NOMO-1 (cell line): ENCODE measurements at regions not wholly inside any gene's neighbourhood (a gene's known extent, or its start where the extent isn't known, plus 50 kb on each side); places are given as distances from the start of the nearest gene placed in this dataset.

ENCODE experiments used
- DNase-seq, 2 experiments: peaks; one replicate each; lab custom pipeline; 2025; ENCODE audit not compliant: unreplicated experiment in 2 of 2; lab: John Stamatoyannopoulos, UW

DNA sequence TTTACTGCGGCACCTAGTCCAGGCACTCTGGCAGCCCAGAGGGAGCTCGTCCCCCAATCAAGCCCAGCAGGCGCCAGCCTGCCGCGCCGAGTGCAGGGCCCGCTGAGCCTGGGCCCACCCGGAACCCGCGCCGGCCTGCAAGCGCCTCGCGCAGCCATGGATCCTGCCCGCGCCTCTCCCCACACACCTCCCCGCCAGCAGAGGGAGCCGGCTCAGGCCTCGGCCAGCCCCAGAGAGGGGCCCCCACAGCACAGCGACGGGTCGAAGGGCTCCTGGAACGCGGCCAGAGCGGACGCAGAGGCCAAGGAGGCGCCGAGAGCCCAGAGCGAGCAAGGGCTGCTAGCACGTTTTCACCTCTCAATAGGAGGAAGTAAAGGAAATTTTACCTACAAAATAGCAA lies 767.0 kb downstream of the MRPL39 start:
- DNase-seq = no peak

DNA sequence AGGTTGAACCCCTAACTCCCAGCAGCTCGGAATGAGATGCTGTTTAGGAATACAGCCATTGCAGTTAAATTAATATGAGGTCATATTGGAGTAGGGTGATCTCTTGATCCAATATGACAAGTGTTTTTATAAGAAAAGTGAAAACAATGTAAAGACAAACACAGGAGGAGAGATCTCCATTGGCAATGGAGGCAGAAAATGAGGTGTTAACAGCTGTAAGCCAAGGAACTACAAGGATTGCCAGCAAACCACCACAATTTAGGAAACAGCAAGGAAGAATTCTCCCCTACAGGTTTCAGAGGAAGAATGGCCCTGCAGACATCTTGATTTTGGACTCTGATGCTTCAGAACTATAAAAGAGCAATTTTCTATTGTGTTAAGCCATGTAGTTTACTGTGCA lies 774.3 kb downstream of the MRPL39 start:
- no peak for DNase-seq

DNA sequence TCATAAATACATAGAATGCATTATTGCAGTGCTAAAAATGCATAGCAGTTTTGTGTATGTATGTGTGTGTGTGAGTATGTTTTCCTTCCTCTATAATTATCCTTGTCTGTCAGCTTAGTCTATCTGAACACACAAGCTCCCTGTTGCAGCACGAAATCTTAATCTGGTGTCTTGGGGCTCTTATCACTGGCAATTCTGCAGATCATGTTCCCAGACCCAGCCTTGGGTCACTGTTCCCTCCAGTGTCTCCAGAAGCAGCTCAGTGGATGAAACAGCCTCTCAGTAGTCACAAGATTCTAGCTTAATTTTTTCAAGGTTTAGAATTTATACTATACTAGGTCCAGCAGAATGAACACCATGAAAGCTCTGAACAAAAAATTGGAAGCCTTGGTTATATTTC lies 777.9 kb downstream of the MRPL39 start:
- no peak for DNase-seq

DNA sequence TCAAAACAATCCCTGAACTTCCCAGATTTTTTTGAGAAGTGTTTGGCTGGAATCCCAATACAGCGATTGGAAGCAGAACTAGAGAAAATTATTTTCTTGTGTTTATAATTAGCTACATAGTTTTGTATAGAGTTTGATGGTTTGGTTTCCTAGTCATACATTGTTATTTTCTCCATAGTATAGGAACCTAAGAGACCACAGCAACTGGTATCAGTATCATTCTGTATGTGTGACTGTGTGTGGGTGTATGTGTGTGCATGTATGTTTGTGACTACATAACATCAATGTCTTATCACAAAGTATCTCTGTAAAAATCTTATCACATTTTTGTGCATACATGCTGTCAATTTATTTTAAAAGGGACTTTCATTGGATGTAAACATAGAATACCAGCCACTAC lies 780.5 kb downstream of the MRPL39 start:
- DNase-seq = no peak

DNA sequence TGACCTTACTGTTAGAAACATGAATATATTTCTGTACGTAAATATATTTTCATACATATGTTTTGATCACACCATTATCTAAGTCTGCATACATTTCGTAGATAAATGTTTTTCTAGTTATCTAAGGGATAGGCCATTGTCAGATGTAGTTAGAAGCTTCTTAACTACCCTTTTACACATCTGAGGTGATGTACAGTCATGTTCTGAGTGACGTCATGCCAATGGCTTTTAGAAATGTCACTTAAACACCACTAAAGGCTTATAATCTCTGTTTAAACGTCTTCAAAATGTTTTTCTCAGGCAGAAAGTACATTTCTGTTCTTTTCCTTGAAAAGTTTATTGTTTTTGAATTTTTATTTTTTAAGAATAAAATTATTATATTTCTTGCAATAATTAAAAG lies 781.9 kb downstream of the MRPL39 start:
- DNase-seq = no peak

DNA sequence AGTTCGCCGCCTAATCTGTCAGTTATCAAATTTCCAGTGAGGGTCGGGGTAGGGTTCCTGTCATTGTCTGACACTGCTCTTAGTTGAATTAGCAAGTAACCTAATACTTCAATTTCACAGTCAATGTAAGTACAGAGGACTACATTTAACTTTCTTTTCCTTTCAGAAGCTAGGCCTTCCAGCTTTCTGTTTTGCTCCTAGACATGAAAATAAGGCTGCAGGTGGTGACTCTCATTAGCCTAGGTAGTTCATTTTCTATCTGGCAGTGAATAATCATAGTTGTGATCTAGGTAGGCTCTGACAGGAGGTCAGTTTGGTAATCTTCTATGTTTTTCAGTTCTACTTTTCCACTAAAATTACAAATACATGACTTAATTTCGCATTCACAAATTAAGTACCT lies 783.1 kb downstream of the MRPL39 start:
- DNase-seq = no peak

DNA sequence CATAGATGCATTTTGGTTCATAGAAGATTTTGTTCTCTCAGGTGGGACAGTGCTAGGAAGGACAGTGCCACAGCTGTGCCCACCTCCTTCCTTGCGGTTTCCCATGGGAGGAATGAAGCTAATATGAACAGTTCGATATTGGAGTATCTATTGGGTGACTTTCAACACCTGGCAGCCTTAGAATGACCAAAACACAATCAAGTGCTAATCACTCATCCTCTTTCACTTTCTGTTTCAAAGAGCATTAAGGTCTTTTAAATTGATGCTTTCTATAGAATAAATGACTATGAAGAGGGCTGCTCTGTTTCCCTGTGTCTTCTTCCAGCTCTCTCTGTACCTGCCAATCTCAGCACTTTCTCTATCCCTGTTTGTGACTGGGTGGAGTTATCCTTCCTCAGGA lies 784.0 kb downstream of the MRPL39 start:
- DNase-seq = no peak

DNA sequence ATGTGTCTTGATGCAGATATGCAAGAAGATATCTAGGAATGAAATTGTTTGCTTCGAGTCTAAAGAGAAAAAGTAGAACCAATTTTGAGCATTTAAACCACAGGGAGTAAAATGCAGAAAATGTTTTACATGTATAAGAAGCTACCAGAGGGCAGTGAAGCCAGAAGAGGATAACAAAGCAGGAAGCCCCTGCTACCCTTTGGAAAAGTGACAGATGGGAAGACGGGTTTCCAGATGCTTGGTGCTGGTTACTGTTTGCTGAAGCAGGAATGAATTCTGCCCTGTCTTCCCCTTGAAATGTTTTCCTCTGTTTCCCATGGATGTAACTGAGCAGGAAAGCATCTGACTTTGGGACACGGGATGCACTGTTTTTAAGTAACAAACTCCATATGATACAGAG lies 822.2 kb downstream of the MRPL39 start:
- no peak for DNase-seq

DNA sequence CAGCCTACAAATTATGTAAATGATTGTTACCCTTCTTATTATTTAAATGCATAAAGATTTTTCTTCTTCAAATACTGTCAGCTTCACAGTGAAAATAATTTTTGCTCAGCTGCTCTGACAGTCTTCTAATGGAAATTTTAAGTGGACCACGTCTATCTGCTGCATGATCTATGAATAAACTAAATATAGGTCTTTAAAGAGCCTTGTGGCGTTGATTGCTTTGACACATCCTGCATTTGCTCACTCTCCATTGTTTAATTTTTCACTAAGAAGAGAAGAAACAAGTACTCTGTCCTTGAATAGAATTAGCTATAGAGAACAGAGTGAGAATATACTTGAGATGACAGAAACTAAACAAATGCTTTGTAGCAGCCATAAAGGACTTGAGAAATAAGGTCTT lies 826.1 kb downstream of the MRPL39 start:
- no peak for DNase-seq

DNA sequence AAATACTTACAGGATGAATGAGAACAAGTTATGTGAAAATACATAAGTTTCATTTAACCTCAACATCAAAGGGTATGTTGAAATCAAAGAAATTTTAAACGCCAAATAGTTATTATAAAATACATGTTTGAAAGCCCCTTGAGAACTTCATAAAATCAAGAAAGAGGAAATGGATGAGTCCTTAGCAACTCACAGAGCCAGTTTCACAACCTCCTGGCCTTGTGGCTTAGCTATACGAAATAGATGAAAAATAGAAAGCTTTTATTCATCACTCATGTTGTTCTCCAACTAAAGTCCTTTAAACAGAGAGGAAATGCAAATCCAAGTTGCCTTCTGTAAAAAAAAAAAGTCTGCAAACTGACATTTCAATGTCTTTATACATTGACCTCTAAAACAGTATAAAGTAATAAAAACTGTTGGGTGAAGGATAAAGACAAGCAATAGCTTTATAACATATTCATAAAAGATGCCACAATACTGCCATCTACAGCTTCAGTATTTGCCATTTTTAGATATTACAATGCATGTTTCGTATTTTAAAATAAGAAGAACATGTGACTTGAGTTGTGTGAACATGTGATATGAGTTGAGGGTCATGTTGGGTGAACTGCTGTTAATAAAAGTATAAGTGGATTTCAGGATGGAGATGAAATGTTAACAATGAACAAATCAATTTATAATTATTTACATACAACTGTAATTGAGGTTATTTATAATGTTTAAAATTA lies 847.8 kb downstream of the MRPL39 start:
- DNase-seq = peak; percentile 28 to 75

DNA sequence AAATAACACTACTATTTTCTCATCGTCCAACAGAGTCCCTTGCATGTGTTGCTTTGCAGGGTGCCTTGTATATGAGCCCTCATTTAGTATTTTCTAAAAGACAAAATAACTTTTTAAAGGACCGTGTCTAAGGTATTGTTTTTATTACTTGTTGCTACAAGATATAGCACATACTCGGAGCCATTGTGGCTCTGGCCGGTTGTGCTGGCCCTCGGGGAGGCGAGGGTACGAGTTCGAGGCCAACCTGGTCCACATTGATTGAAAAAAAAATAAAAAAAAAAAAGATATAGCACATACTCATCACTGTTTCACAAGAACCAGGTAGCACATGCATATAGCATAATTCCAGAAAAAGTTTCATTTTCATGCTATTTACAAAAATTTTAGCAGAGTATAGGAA lies 869.2 kb downstream of the MRPL39 start:
- DNase-seq = no peak

DNA sequence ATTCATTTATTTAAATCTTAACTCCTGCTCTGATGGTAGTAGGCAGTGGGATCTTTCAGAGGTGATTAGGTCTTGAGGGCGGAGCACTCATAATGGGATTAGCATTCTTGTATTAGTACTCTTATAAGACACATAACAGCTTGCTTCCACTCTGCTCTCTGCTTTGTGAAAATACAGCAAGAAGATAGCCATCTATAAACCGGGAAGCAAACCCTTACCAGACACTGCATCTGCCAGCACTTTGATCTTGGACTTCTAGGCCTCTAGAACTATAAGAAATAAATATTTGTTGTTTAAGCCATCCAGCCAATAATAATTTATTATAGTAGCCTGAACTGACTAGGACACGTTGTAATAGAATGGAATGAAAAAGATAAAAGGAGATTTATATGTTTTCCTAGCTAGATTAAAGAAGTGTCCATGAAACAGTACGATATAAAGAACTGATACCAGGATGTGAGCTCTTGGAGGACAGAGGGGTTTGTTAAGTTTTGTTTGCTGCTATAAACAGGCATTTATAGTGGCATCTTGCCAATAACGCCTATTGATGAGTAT lies 869.9 kb downstream of the MRPL39 start:
- DNase-seq = no peak

DNA sequence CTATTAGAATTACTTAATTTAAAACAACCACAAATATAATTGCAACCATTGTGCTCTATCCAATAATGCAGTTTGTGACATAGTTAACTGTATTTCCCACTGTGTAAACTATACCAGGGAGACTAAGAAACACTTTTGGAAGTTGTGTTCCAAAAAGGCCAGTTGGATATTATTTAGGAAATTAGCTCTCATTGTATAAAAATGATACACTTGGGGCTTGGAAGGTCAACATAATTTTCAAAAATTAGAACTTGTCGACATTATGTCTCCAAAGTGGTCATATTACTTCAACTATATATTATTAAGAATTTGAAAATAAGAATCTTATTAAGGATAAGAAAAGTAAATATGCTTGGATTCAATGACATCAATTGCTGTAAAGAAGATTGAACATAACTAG lies 876.6 kb downstream of the MRPL39 start:
- no peak for DNase-seq

DNA sequence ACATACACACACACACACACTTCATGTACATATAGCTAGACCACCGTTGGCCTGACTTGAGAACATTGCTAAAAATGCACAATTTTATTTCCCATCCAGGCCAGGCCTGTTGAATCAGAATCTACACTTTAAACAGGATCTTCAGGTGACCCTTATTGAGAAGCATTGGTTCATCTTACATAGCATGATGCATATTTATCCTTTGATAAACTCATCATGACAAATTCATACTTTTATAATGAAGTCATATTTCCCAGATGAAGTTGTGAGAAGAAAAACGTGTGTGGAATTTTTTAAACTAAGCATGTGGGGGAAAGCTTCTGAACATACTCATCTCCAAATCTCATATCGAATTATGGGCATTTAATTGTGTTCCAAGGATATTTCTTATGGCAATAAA lies 877.7 kb downstream of the MRPL39 start:
- DNase-seq = no peak

DNA sequence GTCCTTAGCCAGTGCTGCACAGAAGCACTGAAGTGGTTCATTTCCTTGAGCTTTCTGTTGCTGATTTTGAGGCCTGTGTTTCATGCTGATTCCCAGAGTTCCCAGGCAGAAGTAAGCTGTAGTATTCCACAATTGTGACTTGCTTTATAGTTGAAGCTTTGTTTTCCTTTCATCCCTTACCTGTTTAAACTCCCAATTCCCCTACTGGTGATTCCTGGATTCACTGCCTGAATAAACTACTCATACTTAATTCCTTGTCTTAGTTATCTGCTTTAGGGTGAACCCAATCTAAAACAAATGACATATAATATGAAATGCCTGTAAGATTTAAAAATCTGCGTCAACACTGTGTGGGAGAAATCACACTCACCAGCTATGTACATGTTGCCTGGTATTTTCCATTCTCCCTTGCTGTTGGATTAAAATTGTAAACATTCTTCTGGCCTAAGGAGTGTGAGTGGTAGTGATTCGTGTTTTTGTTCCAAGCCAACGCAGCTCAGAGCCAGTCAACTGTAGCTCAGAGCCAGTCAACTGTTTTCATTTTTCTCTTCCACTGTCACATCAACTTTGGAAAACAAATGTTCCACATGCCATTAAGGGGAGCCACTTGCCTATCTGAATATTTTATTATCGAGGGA lies 879.4 kb downstream of the MRPL39 start:
- DNase-seq = no peak

DNA sequence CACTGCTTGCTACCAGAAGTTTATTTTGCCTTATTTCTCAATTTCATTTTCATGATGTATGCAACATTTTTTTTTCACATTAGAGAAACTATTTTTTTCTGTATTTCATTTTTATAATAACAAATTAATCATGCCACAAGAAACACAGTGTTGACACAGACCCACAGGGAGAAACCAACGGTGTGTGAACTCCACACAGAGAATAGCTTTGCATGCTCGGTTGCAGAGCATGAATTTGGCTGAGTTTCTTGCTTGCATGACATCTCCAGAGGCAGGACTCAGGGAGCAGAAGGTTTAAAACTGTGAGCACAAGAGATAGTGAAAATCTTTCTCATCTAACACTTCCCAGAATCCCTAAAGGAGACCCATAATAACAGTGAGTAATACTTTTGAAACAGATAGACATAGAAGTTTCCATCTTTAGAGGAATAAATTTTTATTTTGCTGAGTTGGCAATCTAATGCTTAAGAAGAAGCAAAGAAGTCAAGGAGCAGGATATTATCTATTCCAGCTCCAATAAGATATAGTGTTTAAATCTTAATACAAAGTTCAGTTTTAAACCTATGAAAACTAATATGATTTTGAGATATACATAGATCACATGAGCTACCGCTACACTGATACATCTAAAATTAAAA lies 890.9 kb downstream of the MRPL39 start:
- no peak for DNase-seq

DNA sequence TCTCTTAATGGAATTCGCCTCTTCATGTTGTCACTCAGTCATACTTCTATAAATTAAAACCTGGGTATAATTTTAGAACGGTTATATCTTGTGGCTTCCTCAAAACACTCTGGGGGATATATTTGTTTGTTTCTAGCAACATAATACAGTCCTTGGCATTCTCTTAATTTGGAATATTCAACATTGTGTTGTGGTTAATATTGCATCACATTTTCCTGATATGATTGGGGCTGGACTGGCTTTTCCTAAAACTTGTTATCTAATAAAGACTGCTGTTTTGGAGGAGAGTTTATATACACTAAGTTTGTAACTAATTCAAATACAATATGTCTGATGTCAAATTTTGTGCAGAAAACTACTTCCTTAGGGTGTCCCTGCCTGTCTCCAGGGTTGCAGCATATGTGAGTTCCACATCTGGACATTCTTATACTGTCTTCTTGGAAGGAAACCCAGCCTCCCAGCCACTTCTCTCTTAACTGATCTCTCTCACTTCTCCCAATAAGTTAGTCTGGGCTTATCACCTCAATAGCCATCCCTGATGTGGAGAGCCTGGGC lies 892.6 kb downstream of the MRPL39 start:
- DNase-seq = no peak

DNA sequence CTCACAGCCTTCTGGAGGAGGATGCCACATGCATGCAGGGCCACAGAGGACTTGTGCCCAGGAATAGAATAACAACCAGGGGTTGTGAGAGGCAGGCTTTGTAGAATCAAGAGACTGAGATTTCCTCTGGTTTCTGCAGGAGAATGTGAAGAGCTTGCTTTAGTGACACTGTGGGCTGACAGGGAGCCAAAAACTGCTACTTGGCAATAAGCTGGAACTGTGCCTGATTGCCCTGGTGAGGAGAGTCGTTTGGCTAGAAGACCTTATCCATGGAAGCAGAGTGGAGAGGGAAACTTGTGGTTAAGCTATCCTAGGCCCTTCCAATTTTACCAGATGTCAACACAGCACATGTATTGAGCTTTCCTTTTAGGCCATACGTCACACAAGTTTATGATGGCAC lies 902.1 kb downstream of the MRPL39 start:
- DNase-seq = no peak

DNA sequence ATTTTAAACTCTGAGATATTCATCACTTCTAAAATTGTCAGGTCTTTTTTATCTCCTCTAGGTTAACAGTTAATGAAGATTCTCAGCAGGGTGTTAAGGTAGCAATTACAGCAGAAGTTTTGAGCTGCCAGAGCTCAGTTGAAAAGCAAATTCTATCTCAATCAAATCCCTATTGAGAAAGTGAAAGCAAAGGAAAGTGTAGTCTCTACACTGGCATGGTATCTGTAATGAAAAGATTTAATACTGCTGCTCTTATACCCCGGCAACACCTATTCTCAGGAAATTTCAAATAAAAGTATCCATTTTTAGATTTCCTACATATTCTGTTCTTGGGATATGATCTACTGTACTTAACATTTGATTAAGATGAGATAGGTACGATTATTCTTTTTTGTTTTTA lies 913.5 kb downstream of the MRPL39 start:
- peak in 1 of 2 experiments; percentile 16 for DNase-seq

DNA sequence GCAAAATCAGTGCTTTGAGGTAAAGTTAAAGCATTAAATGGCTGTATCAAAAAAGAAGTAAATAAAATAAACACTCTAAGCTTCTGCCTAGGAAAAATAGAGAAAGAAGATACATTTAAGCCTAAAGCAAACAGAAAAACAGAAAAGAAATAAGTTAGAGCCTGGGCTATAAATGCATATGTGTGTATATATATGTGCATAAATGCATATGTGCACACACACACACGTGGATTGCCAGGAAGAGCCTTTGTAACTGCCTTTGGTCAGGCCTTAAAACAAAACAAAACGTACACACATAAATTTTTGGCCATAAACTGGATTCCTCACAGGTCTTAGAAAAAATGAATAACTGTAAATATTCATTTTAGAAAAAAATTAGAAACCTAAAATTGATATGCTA lies 925.8 kb downstream of the MRPL39 start:
- no peak for DNase-seq

DNA sequence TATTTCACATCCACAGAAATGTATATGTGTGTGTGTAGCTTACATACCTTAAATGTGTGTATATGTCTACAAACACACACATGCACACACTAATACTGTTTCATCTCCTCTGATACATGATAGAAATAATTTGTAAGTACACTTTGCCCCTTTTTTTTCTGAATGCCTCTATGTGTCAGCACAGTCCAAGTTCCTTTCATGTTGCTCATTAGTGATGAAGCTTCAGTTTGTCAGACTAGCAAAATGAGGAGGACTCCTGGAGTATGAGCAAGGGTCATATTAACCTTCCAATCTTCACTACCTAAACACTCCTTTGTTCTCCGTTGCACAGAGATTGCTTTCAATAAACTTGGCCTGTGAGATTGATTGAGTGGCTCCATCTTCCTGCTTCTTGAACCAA lies 935.4 kb downstream of the MRPL39 start:
- no peak for DNase-seq

DNA sequence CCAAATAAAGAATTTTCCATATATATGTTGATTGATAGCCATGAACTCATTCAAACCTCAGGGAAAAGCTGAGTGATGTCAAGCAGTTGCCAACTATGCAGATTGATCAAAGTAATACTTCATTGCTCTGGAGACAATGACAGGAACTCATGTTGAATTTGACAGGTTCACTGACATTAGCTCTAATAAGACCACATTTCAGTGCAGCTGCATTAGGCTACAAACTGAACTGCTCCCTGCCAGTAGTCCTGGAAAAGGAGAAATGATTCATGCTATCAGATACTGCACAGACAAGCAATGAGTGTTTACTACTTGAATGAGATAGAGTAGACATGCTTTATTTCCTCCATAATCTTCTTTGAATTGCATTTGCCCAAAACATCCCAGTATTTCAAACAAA lies 948.4 kb downstream of the MRPL39 start:
- DNase-seq = no peak
